Stimulated activated CD4-positive, alpha-beta T cell treated with anti-CD3 and anti-CD28 coated beads, Interleukin-2, amount 100 ng/mL, for 24 hours (primary cell): ENCODE measurements at regions not wholly inside any gene's neighbourhood (a gene's known extent, or its start where the extent isn't known, plus 50 kb on each side); places are given as distances from the start of the nearest gene placed in this dataset.

Experiments used
- DNase-seq, 2 donors: peaks; one replicate each; pipeline ENCODE4 v3.0.0-alpha.2; 2020

GRCh38 chr1:234535763-234536515, 57.0 kb upstream of the TARBP1 start:
- DNase-seq: no peak

- DNase-seq: no peak
These were observed 56.2 kb upstream of the TARBP1 start for GRCh38 chr1:234535218-234535617.

- no peak for DNase-seq
These were observed 55.2 kb upstream of the TARBP1 start for GRCh38 chr1:234533975-234534876.

GRCh38 chr1:234533034-234533891, 54.3 kb upstream of the TARBP1 start:
- no peak for DNase-seq

GRCh38 chr1:234532503-234532922, 53.5 kb upstream of the TARBP1 start:
- DNase-seq: no peak

GRCh38 chr1:234531151-234531635, 52.2 kb upstream of the TARBP1 start:
- DNase-seq: no peak

GRCh38 chr1:234530672-234531071, 51.7 kb upstream of the TARBP1 start:
- no peak for DNase-seq

GRCh38 chr1:234529950-234530237, 50.9 kb upstream of the TARBP1 start:
- no peak for DNase-seq

- DNase-seq: no peak
These were observed 50.3 kb upstream of the TARBP1 start for GRCh38 chr1:234529095-234529949.
